ENCODE measurements at regions not wholly inside any gene's neighbourhood (a gene's known extent, or its start where the extent isn't known, plus 50 kb on each side); places are given as distances from the start of the nearest gene placed in this dataset.

DNA sequence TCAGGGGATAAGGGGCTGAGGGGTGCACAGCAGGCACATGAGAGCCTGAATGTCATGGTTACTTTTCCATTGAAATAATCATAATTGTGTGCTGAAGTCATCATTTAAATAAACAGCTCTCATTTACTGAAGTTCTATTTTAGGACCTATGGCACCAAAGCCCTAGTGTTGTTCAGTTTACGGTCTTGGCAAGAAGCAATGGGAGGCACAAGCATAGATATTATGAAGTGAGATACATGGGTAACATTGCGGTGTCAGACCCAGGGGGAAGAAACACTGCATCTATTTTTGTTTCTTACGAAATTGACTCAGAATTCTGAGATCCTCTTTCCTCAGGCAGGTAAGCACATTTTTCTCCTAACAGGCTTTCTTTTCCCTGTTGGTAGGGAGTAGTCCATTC is 437.8 kb upstream of the PROX1 start:
- no peak for TF ChIP-seq EZH2phosphoT487 (IDR thresholded peaks at IDR 0.05; ENCODE audit: borderline replicate concordance, low read length)
- TF ChIP-seq, protein P1, sequence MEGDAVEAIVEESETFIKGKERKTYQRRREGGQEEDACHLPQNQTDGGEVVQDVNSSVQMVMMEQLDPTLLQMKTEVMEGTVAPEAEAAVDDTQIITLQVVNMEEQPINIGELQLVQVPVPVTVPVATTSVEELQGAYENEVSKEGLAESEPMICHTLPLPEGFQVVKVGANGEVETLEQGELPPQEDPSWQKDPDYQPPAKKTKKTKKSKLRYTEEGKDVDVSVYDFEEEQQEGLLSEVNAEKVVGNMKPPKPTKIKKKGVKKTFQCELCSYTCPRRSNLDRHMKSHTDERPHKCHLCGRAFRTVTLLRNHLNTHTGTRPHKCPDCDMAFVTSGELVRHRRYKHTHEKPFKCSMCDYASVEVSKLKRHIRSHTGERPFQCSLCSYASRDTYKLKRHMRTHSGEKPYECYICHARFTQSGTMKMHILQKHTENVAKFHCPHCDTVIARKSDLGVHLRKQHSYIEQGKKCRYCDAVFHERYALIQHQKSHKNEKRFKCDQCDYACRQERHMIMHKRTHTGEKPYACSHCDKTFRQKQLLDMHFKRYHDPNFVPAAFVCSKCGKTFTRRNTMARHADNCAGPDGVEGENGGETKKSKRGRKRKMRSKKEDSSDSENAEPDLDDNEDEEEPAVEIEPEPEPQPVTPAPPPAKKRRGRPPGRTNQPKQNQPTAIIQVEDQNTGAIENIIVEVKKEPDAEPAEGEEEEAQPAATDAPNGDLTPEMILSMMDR (IDR thresholded peaks at IDR 0.05; ENCODE audit: low read depth, low read length, poor library complexity, severe bottlenecking), result no peak
- no peaks in the 10 kb centered on the region for H4K20me1 ChIP-seq (ENCODE audit: control insufficient read depth, insufficient read depth, low read depth, low read length)
- no peaks in the 10 kb centered on the region for H3K9me2 ChIP-seq (replicated peaks; ENCODE audit: control insufficient read depth, low read length)

GRCh38 chr1:213550804-213551203 is 437.0 kb upstream of the PROX1 start:
- Histone ChIP-seq H3K4me2 (ENCODE audit: low read length) (no peak overlapping the region), H3K4me3 (ENCODE audit: low read length) (no peak overlapping the region)

More for the DNA sequence above, 437.8 kb upstream of the PROX1 start:
- H3K9me3 ChIP-seq (ENCODE audit: control insufficient read depth, insufficient read depth, low read length), result no peaks in the 10 kb centered on the region
- H3F3A ChIP-seq (ENCODE audit: control insufficient read depth, insufficient read depth), result no peaks in the 10 kb centered on the region
- H3K27ac ChIP-seq (ENCODE audit: low read depth, low read length), result no peak overlapping the region
- no peak overlapping the region for H3K4me3 ChIP-seq (ENCODE audit: low read length)
- H3K36me3 ChIP-seq (ENCODE audit: control insufficient read depth, low read length), result no peaks in the 10 kb centered on the region
- H3K4me2 ChIP-seq (ENCODE audit: low read length), result no peak overlapping the region
- H3K27me3 ChIP-seq (ENCODE audit: control insufficient read depth, low read length), result no peaks in the 10 kb centered on the region
- H3K4me1 ChIP-seq (ENCODE audit: control insufficient read depth, low read length), result no peaks in the 10 kb centered on the region
- no peaks in the 10 kb centered on the region for H3K79me2 ChIP-seq (ENCODE audit: control insufficient read depth, low read length)

GRCh38 chr1:213552045-213552444 is 435.7 kb upstream of the PROX1 start:
- Histone ChIP-seq H3K27ac (ENCODE audit: low read depth, low read length) (no peak overlapping the region), H3K36me3 (ENCODE audit: control insufficient read depth, low read length) (no peaks in the 10 kb centered on the region), H3F3A (ENCODE audit: control insufficient read depth, insufficient read depth) (no peaks in the 10 kb centered on the region), H3K4me1 (ENCODE audit: control insufficient read depth, low read length) (no peaks in the 10 kb centered on the region), H3K79me2 (ENCODE audit: control insufficient read depth, low read length) (no peaks in the 10 kb centered on the region), H3K4me3 (ENCODE audit: low read length) (no peak overlapping the region), H3K9me2 (replicated peaks; ENCODE audit: control insufficient read depth, low read length) (no peaks in the 10 kb centered on the region), H3K9me3 (ENCODE audit: control insufficient read depth, insufficient read depth, low read length) (no peaks in the 10 kb centered on the region), H3K27me3 (ENCODE audit: control insufficient read depth, low read length) (no peaks in the 10 kb centered on the region), H4K20me1 (ENCODE audit: control insufficient read depth, insufficient read depth, low read depth, low read length) (no peaks in the 10 kb centered on the region), H3K4me2 (ENCODE audit: low read length) (no peak overlapping the region)
- no peak for TF ChIP-seq EZH2phosphoT487 (IDR thresholded peaks at IDR 0.05; ENCODE audit: borderline replicate concordance, low read length)
- TF ChIP-seq, protein P1 (IDR thresholded peaks at IDR 0.05; ENCODE audit: low read depth, low read length, poor library complexity, severe bottlenecking), result no peak

More at GRCh38 chr1:213550804-213551203, 437.0 kb upstream of the PROX1 start:
- Histone ChIP-seq H3K27ac (ENCODE audit: low read depth, low read length) (no peak overlapping the region), H3K79me2 (ENCODE audit: control insufficient read depth, low read length) (no peaks in the 10 kb centered on the region), H3K4me1 (ENCODE audit: control insufficient read depth, low read length) (no peaks in the 10 kb centered on the region), H3K9me2 (replicated peaks; ENCODE audit: control insufficient read depth, low read length) (no peaks in the 10 kb centered on the region), H3K27me3 (ENCODE audit: control insufficient read depth, low read length) (no peaks in the 10 kb centered on the region), H4K20me1 (ENCODE audit: control insufficient read depth, insufficient read depth, low read depth, low read length) (no peaks in the 10 kb centered on the region), H3K9me3 (ENCODE audit: control insufficient read depth, insufficient read depth, low read length) (no peaks in the 10 kb centered on the region), H3F3A (ENCODE audit: control insufficient read depth, insufficient read depth) (no peaks in the 10 kb centered on the region), H3K36me3 (ENCODE audit: control insufficient read depth, low read length) (no peaks in the 10 kb centered on the region)
- TF ChIP-seq, protein P1 (IDR thresholded peaks at IDR 0.05; ENCODE audit: low read depth, low read length, poor library complexity, severe bottlenecking), result no peak
- TF ChIP-seq EZH2phosphoT487 (IDR thresholded peaks at IDR 0.05; ENCODE audit: borderline replicate concordance, low read length), result no peak
